WTC11 (cell line): ENCODE measurements at regions not wholly inside any gene's neighbourhood (a gene's known extent, or its start where the extent isn't known, plus 50 kb on each side); places are given as distances from the start of the nearest gene placed in this dataset.

Source experiments
- CBFB ChIP-seq: sonication (generic); formaldehyde crosslinking; IDR thresholded peaks from 2 replicates; pipeline ENCODE4 v1.8.1; 2022; ENCODE audit warnings: mild to moderate bottlenecking, low read depth, missing genetic modification reagents
- MAX ChIP-seq: sonication (generic); formaldehyde crosslinking; IDR thresholded peaks from 2 replicates; pipeline ENCODE4 v1.8.0; 2022; ENCODE audit warnings: mild to moderate bottlenecking, missing genetic modification reagents

DNA sequence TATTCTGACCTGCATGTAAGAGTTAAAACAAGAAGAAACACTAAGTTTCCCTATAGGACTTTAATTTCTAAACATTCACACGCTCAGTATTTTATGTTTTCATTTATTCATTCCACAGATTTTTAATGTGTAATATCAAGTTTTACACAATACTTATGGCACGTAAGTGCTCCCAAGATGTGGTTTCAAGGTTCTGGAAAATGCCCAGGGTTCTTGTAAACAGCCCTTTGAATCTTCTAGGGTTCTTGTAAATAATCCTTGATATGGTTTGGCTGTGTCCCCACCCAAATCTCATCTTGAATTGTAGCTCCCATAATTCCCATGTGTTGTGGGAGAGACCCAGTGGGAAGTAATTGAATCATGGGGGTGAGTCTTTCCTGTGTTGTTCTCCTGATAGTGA is 383.0 kb downstream of the TXNL1 start:
- TF ChIP-seq CBFB (CRISPR knock-in tag) (no peak), MAX (CRISPR knock-in tag) (no peak)
